K562 (cell line): ENCODE measurements at regions not wholly inside any gene's neighbourhood (a gene's known extent, or its start where the extent isn't known, plus 50 kb on each side); places are given as distances from the start of the nearest gene placed in this dataset.

Experiments
- ATAC-seq: fragments of 200-7000 bp; cut with Tn5 transposase; 3 replicates; pipeline ENCODE4 v1.9.1; 2020; ENCODE audit warnings: moderate library complexity
- BruUV-seq: library from RNA; stranded (reverse); fragments of 400-500 nt; replicated peaks from 2 replicates; lab custom pipeline; 2021; lab: Mats Ljungman, UMichigan
- CTCF ChIA-PET: fragments of 300-600 bp; formaldehyde crosslinking; extraction: SDS; loops from one replicate; lab custom pipeline; 2021; ENCODE audit warnings: low intra/inter-chr PET ratio; lab: Yijun Ruan, JAX
- POLR2A ChIA-PET: fragments of 300-600, 350-650 bp; sonication (Branson Sonifier 250); formaldehyde crosslinking; extraction: SDS; loops from one replicate; lab custom pipeline; 2021; ENCODE audit warnings: antibody characterized with exemption, inconsistent platforms; lab: Yijun Ruan, JAX
- DNase-seq, 4 experiments: peaks; one replicate each; pipeline versions ENCODE4 v3.0.0 to v3.0.0-alpha.2; 2011 to 2018; ENCODE audit warnings: low spot score in 3 of 4, mixed read lengths in 3 of 4; ENCODE audit errors: extremely low read depth in 1 of 4
- FAIRE-seq: peaks from 2 replicates; lab custom pipeline; 2011; peaks lifted over from hg19 to GRCh38; lab: Jason Lieb, UNC
- H2AFZ ChIP-seq: 2 replicates; pipeline ENCODE4 v1.6.0; 2011; ENCODE audit warnings: low read depth, low read length, control low read depth, inconsistent platforms
- H3K27ac ChIP-seq: fragments of 200-600 bp; 3 replicates; pipeline ENCODE4 v1.8.0; 2011; ENCODE audit warnings: low read depth, mild to moderate bottlenecking, control low read depth, inconsistent platforms, low read length, moderate library complexity, mixed read lengths; ENCODE audit errors: extremely low read depth
- H3K27me3 ChIP-seq, 2 experiments: fragments of 300-600 bp in 1 of 2; 2 replicates in 1 of 2; 3 replicates in 1 of 2; pipeline versions ENCODE4 v1.6.0 to v1.8.0; 2011; ENCODE audit warnings: inconsistent platforms in 2 of 2, low read length in 2 of 2, mild to moderate bottlenecking in 1 of 2, mixed read lengths in 1 of 2, moderate library complexity in 1 of 2; ENCODE audit not compliant: control insufficient read depth in 2 of 2, insufficient read depth in 2 of 2
- H3K36me3 ChIP-seq: fragments of 300-600 bp; 3 replicates; pipeline ENCODE4 v1.8.0; 2011; ENCODE audit warnings: mild to moderate bottlenecking, low read length, inconsistent platforms; ENCODE audit not compliant: control insufficient read depth, insufficient read depth
- H3K4me1 ChIP-seq, 2 experiments: fragments of 200-600 bp in 1 of 2; replicated peaks in 1 of 2; 2 replicates in 1 of 2; 3 replicates in 1 of 2; pipeline versions ENCODE4 v1.5.1 to v1.8.0; 2011; ENCODE audit warnings: inconsistent platforms in 2 of 2, low read length in 2 of 2, mild to moderate bottlenecking in 1 of 2, mixed read lengths in 1 of 2, moderate library complexity in 1 of 2; ENCODE audit not compliant: control insufficient read depth in 2 of 2, insufficient read depth in 2 of 2
- H3K4me2 ChIP-seq: 2 replicates; pipeline ENCODE4 v1.6.1; 2011; ENCODE audit warnings: low read length, control low read depth, inconsistent platforms, mixed read lengths; ENCODE audit not compliant: insufficient read depth
- H3K4me3 ChIP-seq: fragments of 200-600 bp; sonication (generic), shearing (Covaris generic); 2 replicates; pipeline ENCODE4 v1.5.1; 2016; ENCODE audit warnings: control low read depth, inconsistent platforms
- H3K79me2 ChIP-seq: fragments of 200-600 bp; 3 replicates; pipeline ENCODE4 v1.8.0; 2011; ENCODE audit warnings: low read length, inconsistent platforms; ENCODE audit not compliant: control insufficient read depth, insufficient read depth
- H3K9ac ChIP-seq, 2 experiments: 2 replicates each; pipeline versions ENCODE4 v1.6.0 to v1.6.1; 2011; ENCODE audit warnings: low read depth in 2 of 2, low read length in 2 of 2, control low read depth in 1 of 2, inconsistent platforms in 1 of 2, mild to moderate bottlenecking in 1 of 2, mixed read lengths in 1 of 2; ENCODE audit not compliant: insufficient read depth in 1 of 2
- H3K9me1 ChIP-seq: one replicate; pipeline ENCODE4 v1.6.0; 2011; ENCODE audit warnings: inconsistent platforms, mild to moderate bottlenecking, low read length, moderate library complexity; ENCODE audit not compliant: control insufficient read depth, insufficient read depth
- H3K9me3 ChIP-seq: replicated peaks from 2 replicates; pipeline ENCODE4 v1.5.1; 2011; ENCODE audit warnings: low read depth, low read length, inconsistent platforms; ENCODE audit not compliant: control insufficient read depth, insufficient read depth
- H4K20me1 ChIP-seq: replicated peaks from 2 replicates; pipeline ENCODE4 v1.6.1; 2011; ENCODE audit warnings: low read length, inconsistent platforms, mixed read lengths; ENCODE audit not compliant: control insufficient read depth, insufficient read depth
- FOXA3 ChIP-seq, 2 experiments: fragments of 450-650 bp in 1 of 2; sonication (generic) in 1 of 2; formaldehyde crosslinking; IDR thresholded peaks in 1 of 2; conservative IDR thresholded peaks in 1 of 2; 2 replicates each; pipeline versions ENCODE4 v1.4.0 to v1.8.0; 2020 to 2022; ENCODE audit warnings: mild to moderate bottlenecking in 2 of 2, missing genetic modification reagents in 1 of 2
- HMG20A ChIP-seq: fragments of 450-650 bp; formaldehyde crosslinking; conservative IDR thresholded peaks from 2 replicates; pipeline ENCODE4 v1.4.0; 2020; ENCODE audit warnings: mild to moderate bottlenecking, mixed read lengths
- MITF ChIP-seq: IDR thresholded peaks from 2 replicates; pipeline ENCODE4 v1.6.1; 2014; ENCODE audit warnings: antibody characterized with exemption
- SREBF1 ChIP-seq: fragments of 150-350 bp; IDR thresholded peaks from 2 replicates; pipeline ENCODE4 v1.6.1; 2014; ENCODE audit warnings: antibody characterized with exemption, low read depth, low read length, borderline replicate concordance
- ZNF121 ChIP-seq: sonication (generic); formaldehyde crosslinking; conservative IDR thresholded peaks from 2 replicates; pipeline ENCODE4 v1.8.0; 2022; ENCODE audit warnings: missing genetic modification reagents
- ZNF134 ChIP-seq: fragments of 250-450 bp; sonication (Bioruptor Pico); conservative IDR thresholded peaks from 2 replicates; pipeline ENCODE4 v1.4.0; 2020
- ZNF263 ChIP-seq: sonication (generic); formaldehyde crosslinking; IDR thresholded peaks from 2 replicates; pipeline ENCODE4 v1.8.0; 2022; ENCODE audit warnings: mild to moderate bottlenecking, missing genetic modification reagents, borderline replicate concordance
- WGBS: fragments of 100-300 bp; shearing (Covaris generic); methylation state at CpG from one replicate; pipeline ENCODE4 v1.1.6; 2016; ENCODE audit warnings: low coverage, mixed read lengths; ENCODE audit not compliant: insufficient coverage; ENCODE audit errors: missing lambda C conversion rate; 5-methylcytosine and 5-hydroxymethylcytosine counted together
- in situ Hi-C: fragments of 300-500 bp; cut with MboI; formaldehyde crosslinking; loops from 4 replicates; pipeline ENCODE4 v1.15.0; 2018; ENCODE audit warnings: inconsistent platforms, mixed read lengths
- intact Hi-C: fragments of 100-400 bp; cut with micrococcal nuclease; formaldehyde crosslinking; loops from 2 replicates; pipeline ENCODE4 v1.14.2; 2022

DNA sequence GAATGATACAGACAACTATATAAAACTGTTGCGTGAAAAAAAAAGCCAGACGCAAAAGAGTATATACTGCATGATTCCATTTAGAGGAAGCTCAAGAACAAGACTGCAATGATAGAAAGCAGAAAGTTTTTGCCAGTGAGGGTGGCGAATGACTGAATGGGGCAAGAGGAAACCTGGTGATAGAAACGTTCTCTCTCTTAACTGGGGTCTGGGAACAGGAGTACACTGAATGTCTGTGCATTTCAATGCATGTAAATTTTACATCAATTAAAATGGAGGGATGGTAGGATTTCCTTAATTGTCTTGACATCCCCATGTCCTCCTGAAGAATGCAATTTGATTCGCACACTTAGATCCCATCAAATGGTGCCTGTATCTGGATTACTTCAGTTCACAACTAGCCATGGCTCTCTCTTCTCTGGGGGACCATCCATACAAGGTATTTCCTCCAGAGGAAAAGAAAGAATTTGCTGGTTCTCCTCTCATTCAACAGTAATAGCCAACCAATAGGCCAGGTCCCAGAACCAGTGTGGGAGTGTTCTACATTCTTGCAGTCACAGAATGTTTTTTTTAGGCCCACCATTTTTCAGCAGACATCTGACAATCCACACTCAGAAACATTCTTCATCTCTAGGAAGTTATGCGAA, 221.0 kb upstream of the KLF14 start:
- no peak overlapping the region for H3K9ac ChIP-seq
- WGBS: 67% methylated on average over 6 of the region's 6 CpGs
- POLR2A ChIA-PET: interaction anchor here (0.9 kb wide), 1 partner anchor 9 kb away, joined by 3 read pairs; no protein-coding TSS in a partner anchor
- intact Hi-C loops: no loop called here
- no peak overlapping the region for H3K4me2 ChIP-seq
- DNase-seq (no peak), ATAC-seq (no peak), FAIRE-seq (no peak)
- no peak overlapping the region for H3K4me3 ChIP-seq
- CTCF ChIA-PET: no interaction called here
- in situ Hi-C loops: no loop called here
- TF ChIP-seq ZNF263: no peak
- TF ChIP-seq SREBF1: 0 out of 2 replicates have a peak, but pooled peaks have one; percentile 29
- TF ChIP-seq MITF: no peak
- no peak for TF ChIP-seq ZNF134 (CRISPR knock-in tag)
- TF ChIP-seq ZNF121 (CRISPR knock-in tag): no peak
- 0 out of 4 replicates have a peak, but pooled peaks of 1 of the 2 experiments have one; percentile 23 for TF ChIP-seq FOXA3 (CRISPR knock-in tag; conservative IDR thresholded peaks at IDR 0.05 in 1 of 2, IDR thresholded peaks at IDR 0.05 in 1 of 2)
- no peak for TF ChIP-seq HMG20A
- H3K36me3 ChIP-seq: no peaks in the 10 kb centered on the region
- no peak overlapping the region for H2AFZ ChIP-seq
- BruUV-seq: no TSS peak
- H3K4me1 ChIP-seq: peaks cover 0 to 12% of the 10 kb centered on the region in 2 experiments; a peak in 4 of 5 replicates
- no peaks in the 10 kb centered on the region for H3K9me3 ChIP-seq
- H3K9me1 ChIP-seq: no peaks in the 10 kb centered on the region
- no peaks in the 10 kb centered on the region for H3K79me2 ChIP-seq
- H3K27ac ChIP-seq: no peak overlapping the region
- no peaks in the 10 kb centered on the region for H3K27me3 ChIP-seq
- no peaks in the 10 kb centered on the region for H4K20me1 ChIP-seq
